HEK293T (cell line): ENCODE measurements at regions not wholly inside any gene's neighbourhood (a gene's known extent, or its start where the extent isn't known, plus 50 kb on each side); places are given as distances from the start of the nearest gene placed in this dataset.

ENCODE experiments used
- CTCF ChIA-PET: fragments of 350-600 bp; formaldehyde crosslinking; extraction: SDS; loops from one replicate; lab custom pipeline; 2021; ENCODE audit warnings: antibody characterized with exemption, inconsistent platforms; lab: Yijun Ruan, JAX
- POLR2A ChIA-PET: fragments of 350-600 bp; formaldehyde crosslinking; extraction: SDS; loops from one replicate; lab custom pipeline; 2020; ENCODE audit warnings: antibody characterized with exemption, inconsistent platforms; lab: Yijun Ruan, JAX
- DNase-seq: peaks from one replicate; pipeline ENCODE4 v3.0.0; 2012; ENCODE audit warnings: mixed read lengths; ENCODE audit errors: extremely low spot score
- ARNT ChIP-seq: fragments of 450-650 bp; IDR thresholded peaks from 2 replicates; pipeline ENCODE4 v1.6.1; 2017; ENCODE audit warnings: mild to moderate bottlenecking
- BHLHE40 ChIP-seq: fragments of 450-650 bp; IDR thresholded peaks from 2 replicates; pipeline ENCODE4 v1.6.1; 2016; ENCODE audit warnings: mild to moderate bottlenecking, moderate library complexity, borderline replicate concordance
- CTBP1 ChIP-seq: fragments of 450-650 bp; IDR thresholded peaks from 2 replicates; pipeline ENCODE4 v1.6.1; 2016; ENCODE audit warnings: borderline replicate concordance
- ELF4 ChIP-seq: fragments of 450-650 bp; IDR thresholded peaks from 2 replicates; pipeline ENCODE4 v1.6.1; 2017; ENCODE audit warnings: antibody characterized with exemption
- FOXA1 ChIP-seq: fragments of 450-650 bp; IDR thresholded peaks from 2 replicates; pipeline ENCODE4 v1.6.1; 2016; ENCODE audit warnings: mild to moderate bottlenecking
- FOXK2 ChIP-seq: fragments of 450-650 bp; IDR thresholded peaks from 2 replicates; pipeline ENCODE4 v1.6.1; 2016; ENCODE audit warnings: mild to moderate bottlenecking
- FOXM1 ChIP-seq: fragments of 450-650 bp; IDR thresholded peaks from 2 replicates; pipeline ENCODE4 v1.6.1; 2017; ENCODE audit warnings: mild to moderate bottlenecking, borderline replicate concordance
- HDGF ChIP-seq: fragments of 450-650 bp; IDR thresholded peaks from 2 replicates; pipeline ENCODE4 v1.6.1; 2017; ENCODE audit warnings: antibody characterized with exemption, borderline replicate concordance
- L3MBTL2 ChIP-seq: fragments of 450-650 bp; conservative IDR thresholded peaks from 2 replicates; pipeline ENCODE4 v1.6.1; 2016; ENCODE audit warnings: mild to moderate bottlenecking
- LEF1 ChIP-seq: fragments of 450-650 bp; IDR thresholded peaks from 2 replicates; pipeline ENCODE4 v1.6.1; 2017; ENCODE audit warnings: mild to moderate bottlenecking, borderline replicate concordance
- NFRKB ChIP-seq: fragments of 450-650 bp; IDR thresholded peaks from 2 replicates; pipeline ENCODE4 v1.6.1; 2016; ENCODE audit warnings: mild to moderate bottlenecking, moderate library complexity
- SP1 ChIP-seq: fragments of 450-650 bp; IDR thresholded peaks from 2 replicates; pipeline ENCODE4 v1.6.1; 2017
- SUZ12 ChIP-seq: fragments of 450-650 bp; IDR thresholded peaks from 2 replicates; pipeline ENCODE4 v1.6.1; 2016; ENCODE audit warnings: mild to moderate bottlenecking
- TARDBP ChIP-seq: fragments of 450-650 bp; IDR thresholded peaks from 2 replicates; pipeline ENCODE4 v1.6.1; 2016
- ZNF384 ChIP-seq: fragments of 450-650 bp; IDR thresholded peaks from 2 replicates; pipeline ENCODE4 v1.6.1; 2016
- TF ChIP-seq, protein P1 (sequence below): fragments of 450-650 bp; IDR thresholded peaks from 2 replicates; pipeline ENCODE4 v1.6.1; 2016

DNA sequence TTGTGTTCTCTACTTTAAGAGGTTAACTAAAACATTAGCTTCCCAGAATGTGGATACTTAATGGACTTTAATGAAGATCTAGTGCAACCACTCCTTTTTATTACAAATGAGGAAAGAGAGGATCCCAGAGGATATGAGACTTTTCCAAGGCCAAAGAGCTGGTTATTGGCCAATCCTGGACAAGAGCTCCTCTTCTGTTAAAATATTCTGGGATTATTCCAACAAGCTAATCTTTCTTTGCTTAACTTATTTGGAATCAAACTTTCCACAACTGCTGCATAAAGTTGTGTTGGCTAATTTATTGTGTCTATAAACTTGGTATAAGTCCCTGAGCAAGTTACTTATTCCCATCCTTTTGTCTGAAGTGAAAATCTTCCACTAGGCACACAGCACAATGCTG, 174.2 kb upstream of the HCCS start:
- POLR2A ChIA-PET = no interaction called here

DNA sequence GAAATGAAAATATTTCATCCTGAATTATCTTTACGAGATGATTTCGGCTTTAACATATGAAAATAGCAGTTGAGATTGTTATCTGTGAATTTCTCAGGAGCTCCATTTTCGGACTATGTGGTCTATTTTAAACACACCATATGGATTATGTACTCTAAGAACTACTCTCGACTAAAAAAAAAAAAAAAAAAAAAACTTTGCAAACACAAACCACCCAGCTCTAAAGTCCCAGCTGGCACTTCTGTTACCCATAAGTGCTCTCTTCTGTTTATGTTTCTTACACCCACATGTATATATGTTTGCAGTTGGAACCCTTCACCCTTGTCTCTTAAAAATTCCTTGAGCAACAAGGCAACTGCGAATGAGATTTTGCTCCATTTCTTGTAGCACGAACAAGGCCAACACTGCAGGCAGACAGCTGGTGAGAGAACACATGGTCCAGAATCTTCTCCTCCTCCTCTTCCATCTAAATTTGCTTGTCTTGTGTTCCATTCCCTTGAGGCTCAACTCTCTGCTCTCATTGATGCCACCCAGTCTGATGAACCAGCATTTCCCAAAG, 172.7 kb upstream of the HCCS start:
- TF ChIP-seq TARDBP (no peak), SUZ12 (no peak), FOXA1 (no peak), ARNT (no peak), ZNF384 (no peak), CTBP1 (no peak), BHLHE40 (no peak), NFRKB (no peak), ELF4 (no peak), SP1 (no peak), LEF1 (no peak), FOXK2 (no peak), L3MBTL2 (no peak), FOXM1 (no peak), HDGF (no peak)
- TF ChIP-seq, protein P1, sequence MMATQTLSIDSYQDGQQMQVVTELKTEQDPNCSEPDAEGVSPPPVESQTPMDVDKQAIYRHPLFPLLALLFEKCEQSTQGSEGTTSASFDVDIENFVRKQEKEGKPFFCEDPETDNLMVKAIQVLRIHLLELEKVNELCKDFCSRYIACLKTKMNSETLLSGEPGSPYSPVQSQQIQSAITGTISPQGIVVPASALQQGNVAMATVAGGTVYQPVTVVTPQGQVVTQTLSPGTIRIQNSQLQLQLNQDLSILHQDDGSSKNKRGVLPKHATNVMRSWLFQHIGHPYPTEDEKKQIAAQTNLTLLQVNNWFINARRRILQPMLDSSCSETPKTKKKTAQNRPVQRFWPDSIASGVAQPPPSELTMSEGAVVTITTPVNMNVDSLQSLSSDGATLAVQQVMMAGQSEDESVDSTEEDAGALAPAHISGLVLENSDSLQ = no peak
- ChIA-PET CTCF (no interaction called here), POLR2A (no interaction called here)
- DNase-seq = no peak

More for the DNA sequence above, 174.2 kb upstream of the HCCS start:
- DNase-seq = no peak
- TF ChIP-seq FOXM1 (no peak), ELF4 (no peak), CTBP1 (no peak)
- TF ChIP-seq, protein P1 = no peak
- CTCF ChIA-PET = no interaction called here

DNA sequence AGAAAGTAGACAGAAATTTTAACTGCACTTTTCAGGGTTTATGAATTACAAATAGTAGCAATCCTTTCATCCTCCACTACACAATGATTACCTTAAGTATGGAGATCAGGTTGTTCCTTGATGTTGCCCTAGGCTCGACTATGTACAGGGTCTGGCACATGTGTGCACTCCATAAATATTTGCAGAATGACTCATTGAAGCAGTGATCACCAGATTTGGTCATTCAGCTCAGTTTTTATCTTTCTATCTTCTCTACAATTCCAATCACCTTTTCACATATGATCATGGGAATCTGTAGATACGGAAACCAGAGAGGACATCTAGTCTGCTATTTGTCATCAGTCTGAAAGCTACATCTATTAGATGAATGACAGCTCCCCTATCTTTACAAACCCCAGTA, 171.7 kb upstream of the HCCS start:
- no peak for TF ChIP-seq FOXA1
- no peak for TF ChIP-seq ZNF384
- TF ChIP-seq TARDBP = no peak
- CTCF ChIA-PET = no interaction called here
- DNase-seq = no peak
- POLR2A ChIA-PET = no interaction called here

DNA sequence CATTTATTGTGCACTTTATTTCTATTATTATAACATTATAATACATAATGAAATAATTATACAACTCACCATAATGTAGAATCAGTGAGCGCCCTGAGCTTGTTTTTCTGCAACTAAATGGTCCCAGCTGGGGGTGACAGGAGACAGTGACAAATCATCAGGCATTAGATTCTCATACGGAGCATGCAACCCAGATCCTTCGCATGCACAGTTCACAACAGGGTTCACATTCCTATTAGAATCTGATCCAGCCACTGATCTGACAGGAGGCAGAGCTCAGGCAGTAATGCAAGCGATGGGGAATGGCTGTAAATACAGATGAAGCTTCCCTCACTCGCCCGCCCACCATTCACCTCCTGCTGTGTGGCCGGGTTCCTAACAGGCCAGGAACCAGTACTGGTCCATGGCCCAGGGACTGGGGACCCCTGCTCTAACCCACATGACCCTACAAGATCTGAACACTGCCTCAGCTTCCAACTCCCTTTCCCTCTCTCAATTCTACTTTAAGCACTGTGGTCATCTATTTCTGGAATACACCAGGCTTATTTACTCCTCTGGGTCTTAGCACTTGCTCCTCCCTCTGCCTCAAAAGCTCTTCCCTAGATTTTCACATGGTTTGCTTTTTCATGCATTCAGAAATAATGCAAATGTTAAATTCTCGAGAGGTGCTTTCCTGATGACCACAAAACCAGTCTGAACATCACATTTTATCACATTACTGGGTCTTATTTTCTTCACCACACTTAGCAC, 166.8 kb upstream of the HCCS start:
- ChIA-PET CTCF (no interaction called here), POLR2A (no interaction called here)
- TF ChIP-seq HDGF = no peak
- TF ChIP-seq BHLHE40 = no peak
- TF ChIP-seq SUZ12 = no peak
- TF ChIP-seq FOXK2 = no peak
- TF ChIP-seq NFRKB = no peak
- no peak for TF ChIP-seq FOXA1
- TF ChIP-seq FOXM1 = no peak
- TF ChIP-seq, protein P1 = no peak
- no peak for TF ChIP-seq CTBP1
- TF ChIP-seq ELF4 = no peak
- TF ChIP-seq SP1 = no peak
- no peak for TF ChIP-seq ARNT
- no peak for TF ChIP-seq LEF1
- no peak for TF ChIP-seq ZNF384
- TF ChIP-seq TARDBP = no peak
- TF ChIP-seq L3MBTL2 = no peak
- no peak for DNase-seq

DNA sequence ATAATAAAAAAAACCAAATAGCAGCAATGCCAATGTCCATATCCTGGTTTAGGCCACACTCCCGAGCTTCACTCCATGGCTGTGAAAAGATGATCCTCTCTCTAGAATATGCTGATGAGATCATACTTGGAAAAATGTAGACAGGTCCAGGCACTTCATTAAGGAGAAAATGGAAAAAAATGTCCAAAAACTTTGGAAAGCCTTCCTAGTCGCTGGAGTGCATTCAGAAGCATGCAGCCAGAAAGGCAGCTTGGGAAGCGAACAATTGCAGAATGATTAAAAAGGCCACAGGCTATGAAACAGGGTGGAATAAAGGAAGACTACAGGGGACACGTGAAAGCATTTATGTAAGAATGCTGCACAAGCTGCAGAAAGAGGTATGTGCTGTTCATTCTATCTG, 165.6 kb upstream of the HCCS start:
- DNase-seq = no peak
- no peak for TF ChIP-seq ELF4
- no peak for TF ChIP-seq ARNT
- TF ChIP-seq, protein P1 = no peak
- no peak for TF ChIP-seq HDGF
- TF ChIP-seq L3MBTL2 = no peak
- TF ChIP-seq TARDBP = no peak
- TF ChIP-seq NFRKB = no peak
- TF ChIP-seq CTBP1 = no peak
- TF ChIP-seq SUZ12 = no peak
- no peak for TF ChIP-seq BHLHE40
- no peak for TF ChIP-seq ZNF384
- no peak for TF ChIP-seq FOXK2
- no peak for TF ChIP-seq LEF1
- TF ChIP-seq FOXM1 = no peak
- TF ChIP-seq SP1 = no peak
- TF ChIP-seq FOXA1 = no peak
- POLR2A ChIA-PET = no interaction called here
- CTCF ChIA-PET = no interaction called here

DNA sequence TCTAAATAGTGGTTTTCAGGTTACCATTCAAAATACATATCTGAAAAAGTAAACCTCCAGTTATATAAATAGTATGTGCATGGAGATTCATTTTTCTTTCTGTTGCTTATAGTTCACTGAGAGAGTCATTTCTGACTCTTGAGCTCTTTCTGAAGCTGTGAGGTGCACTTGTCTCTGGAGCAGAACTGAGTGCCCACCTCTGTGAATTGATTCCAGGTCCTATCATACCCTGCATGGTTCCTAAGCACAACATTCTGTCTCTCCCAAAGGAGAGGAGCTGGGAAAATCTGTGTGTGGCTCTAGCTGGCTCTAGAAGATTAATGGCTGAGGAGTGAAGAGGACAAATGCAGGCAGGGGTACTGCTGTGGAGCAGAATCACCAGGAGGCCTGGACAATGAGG, 161.6 kb upstream of the HCCS start:
- TF ChIP-seq ELF4 = no peak
- TF ChIP-seq BHLHE40 = no peak
- no peak for TF ChIP-seq L3MBTL2
- no peak for TF ChIP-seq HDGF
- TF ChIP-seq FOXK2 = no peak
- TF ChIP-seq CTBP1 = no peak
- no peak for TF ChIP-seq NFRKB
- DNase-seq = no peak
- CTCF ChIA-PET = no interaction called here
- POLR2A ChIA-PET = no interaction called here
